AG20443 (cell line): ENCODE measurements at regions not wholly inside any gene's neighbourhood (a gene's known extent, or its start where the extent isn't known, plus 50 kb on each side); places are given as distances from the start of the nearest gene placed in this dataset.
"Not testable (repeated sequence)": the region's sequence is repeated elsewhere in the genome, so short reads cannot be mapped to it uniquely, and the experiment has no call there.

Experiments
- DNase-seq: peaks from one replicate; pipeline ENCODE4 v3.0.0; 2012; ENCODE audit warnings: low spot score, mixed read lengths

GRCh38 chr11:129699711-129700304 is 115.8 kb upstream of the TMEM45B start:
- peak; percentile 7 for DNase-seq

GRCh38 chr11:129700701-129701100 is 114.9 kb upstream of the TMEM45B start:
- peak; percentile 4 for DNase-seq

- peak; percentile 5 for DNase-seq
Observed at GRCh38 chr11:129701706-129702105, 113.9 kb upstream of the TMEM45B start.

DNA sequence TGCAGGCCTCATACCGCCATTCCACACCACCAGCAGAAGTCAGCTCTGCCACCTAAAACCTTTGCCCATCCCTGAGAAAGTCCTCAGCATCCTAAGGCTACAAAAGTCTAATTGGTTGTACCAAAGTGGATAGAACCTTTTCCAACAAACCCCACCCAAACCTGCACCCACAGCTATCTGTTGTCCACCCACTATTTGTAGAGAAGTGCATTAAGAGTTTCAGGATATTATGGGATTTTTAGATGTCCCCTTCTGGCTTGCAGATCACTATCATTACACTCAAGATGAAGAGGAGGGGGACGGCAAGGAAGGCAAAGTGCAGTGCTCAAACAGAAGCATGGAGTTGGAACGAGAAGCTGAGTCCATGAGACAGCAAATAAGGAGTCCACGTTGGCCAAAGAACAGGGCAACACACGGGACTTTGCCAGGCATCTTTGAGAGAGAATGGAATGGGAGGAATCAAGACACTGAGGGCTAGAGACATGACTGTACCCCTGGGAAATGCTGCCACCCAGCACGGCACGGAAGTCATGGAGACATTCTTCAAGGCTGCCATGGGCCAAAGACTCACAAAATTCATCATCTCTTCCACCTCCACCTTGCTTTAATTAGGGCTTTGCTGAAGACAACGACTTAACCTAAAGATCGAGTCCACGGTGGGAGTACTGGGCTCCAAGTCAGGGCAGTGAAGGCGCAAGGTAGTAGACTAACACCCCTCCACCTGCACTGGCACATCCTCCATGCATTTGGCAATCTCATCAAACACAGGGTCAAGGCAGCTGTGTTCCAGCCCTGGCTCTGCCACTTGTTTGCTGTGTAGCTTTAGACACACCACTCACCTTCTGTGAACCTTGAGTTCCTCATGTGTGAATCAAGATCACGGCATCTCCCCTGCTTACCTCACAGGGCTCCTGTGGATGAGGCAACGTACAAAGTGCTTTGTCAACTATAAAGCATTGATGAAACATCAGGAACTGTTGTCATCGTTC is 112.9 kb upstream of the TMEM45B start:
- DNase-seq = peak; percentile 4

DNA sequence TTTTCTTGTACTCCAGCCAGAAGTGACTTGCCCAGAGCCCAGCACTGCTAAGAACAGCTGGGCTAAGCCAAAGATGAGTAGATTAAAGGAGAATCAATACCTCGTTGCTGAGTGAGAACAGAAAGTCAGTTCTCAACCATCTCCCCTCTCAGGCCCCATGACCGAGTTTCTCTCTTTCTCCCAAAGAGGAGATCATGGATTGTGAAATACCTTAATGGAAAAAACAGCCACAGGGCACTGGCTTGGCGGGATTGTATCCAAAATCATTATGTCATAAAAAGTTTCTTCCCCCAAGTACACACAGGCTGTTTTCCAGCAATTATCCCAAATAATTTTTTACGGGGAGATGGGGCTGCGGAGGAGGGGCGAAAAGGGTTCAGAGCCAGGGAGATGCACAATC is 111.8 kb upstream of the TMEM45B start:
- peak; percentile 8 for DNase-seq

GRCh38 chr11:129704831-129705230 is 110.8 kb upstream of the TMEM45B start:
- no peak for DNase-seq

- peak; percentile 2 for DNase-seq
Observed at GRCh38 chr11:129705341-129705740, 110.3 kb upstream of the TMEM45B start.

- peak; percentile 2 for DNase-seq
Observed at GRCh38 chr11:129705933-129706332, 109.7 kb upstream of the TMEM45B start.

DNA sequence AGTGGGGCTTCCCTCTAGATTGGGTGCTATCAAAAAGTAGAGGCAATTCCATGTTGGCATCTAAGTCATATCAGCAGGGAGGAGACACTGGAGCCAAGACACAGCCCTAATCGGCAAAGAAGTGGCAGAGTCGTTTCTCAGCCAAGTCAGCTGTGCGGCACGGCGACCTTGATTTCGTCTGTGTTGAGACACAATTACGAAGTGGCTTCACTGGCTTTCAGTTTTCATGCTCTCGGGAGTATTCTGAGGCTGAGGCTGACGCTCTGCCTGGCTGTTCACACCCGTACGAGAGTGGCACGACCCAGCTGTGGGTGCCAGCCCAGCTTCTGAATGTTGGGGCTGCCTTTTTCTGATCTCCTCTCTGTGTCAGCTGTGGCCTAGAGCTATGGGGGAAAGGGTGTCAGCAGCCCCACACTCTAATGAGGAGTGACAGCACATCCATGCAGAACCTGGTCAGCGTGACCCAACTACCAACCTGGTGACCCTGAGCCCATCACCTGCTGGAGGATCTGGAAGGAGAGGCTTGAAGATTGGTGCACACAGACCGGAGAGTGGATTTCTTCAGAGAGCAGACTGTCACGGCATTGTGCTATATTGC is 105.7 kb upstream of the TMEM45B start:
- no peak for DNase-seq

DNA sequence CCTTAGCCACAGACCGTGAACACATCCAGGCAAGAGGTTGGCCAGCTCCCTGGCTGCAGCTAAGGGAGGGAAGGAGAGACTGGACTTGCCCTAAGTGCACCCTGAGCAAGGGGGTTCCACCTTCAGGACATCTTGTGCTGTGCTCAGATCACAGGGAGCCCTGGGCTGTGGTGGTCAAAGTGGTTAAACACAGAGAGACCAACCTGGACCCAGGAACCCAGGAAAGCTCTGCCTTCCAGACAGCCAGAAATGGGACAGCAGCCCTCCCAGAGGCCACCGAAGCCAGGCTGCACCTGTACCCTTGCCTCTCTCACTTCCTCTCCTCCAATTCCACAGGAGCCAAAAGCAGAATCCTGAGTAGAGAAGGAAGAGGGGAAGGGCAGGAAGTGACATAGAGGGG is 105.2 kb upstream of the TMEM45B start:
- DNase-seq = no peak

GRCh38 chr11:129711760-129712159 is 103.9 kb upstream of the TMEM45B start:
- DNase-seq = no peak

DNA sequence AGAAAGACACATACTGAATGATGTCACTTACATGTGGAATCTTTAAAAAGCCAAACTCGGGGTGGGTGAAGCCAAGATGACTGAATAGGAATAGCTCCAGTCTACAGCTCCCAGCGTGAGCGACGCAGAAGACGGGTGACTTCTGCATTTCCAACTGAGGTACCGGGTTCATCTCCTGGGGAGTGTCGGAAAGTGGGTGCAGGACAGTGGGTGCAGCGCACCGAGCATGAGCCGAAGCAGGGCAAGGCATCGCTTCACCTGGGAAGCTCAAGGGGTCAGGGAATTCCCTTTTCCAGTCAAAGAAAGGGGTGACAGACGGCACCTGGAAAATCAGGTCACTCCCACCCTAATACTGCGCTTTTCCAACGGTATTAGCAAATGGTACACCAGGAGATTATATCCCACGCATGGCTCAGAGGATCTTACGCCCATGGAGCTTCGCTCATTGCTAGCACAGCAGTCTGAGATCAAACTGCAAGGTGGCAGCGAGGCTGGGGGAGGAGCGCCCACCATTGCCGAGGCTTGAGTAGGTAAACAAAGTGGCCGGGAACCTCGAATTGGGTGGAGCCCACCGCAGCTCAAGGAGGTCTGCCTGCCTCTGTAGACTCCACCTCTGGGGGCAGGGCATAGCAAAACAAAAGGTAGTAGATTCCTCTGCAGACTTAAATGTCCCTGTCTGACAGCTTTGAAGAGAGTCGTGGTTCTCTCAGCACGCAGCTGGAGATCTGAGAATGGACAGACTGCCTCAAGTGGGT is 103.0 kb upstream of the TMEM45B start:
- DNase-seq = not testable (repeated sequence)

GRCh38 chr11:129719037-129719436 is 96.6 kb upstream of the TMEM45B start:
- DNase-seq = no peak

DNA sequence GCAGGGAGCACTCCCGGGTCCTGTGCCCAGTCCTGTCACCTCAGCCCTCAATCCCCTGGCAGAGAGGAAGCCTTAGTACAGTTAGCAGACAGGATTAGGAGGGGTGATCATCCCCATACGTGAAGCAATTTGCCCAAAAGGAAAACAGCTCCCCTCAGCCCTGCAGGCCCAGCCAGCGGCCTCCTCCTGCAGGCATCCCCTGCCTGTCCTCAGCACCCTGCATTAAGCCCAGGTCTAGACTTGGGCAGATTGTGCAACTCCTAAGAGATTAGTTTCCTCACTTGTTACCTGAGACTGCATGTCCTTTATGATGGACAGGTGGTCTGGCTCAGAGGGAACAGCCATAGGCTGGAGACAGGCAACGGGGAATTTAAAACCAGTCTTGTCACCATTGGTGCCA is 95.5 kb upstream of the TMEM45B start:
- no peak for DNase-seq

GRCh38 chr11:129720994-129721393 is 94.7 kb upstream of the TMEM45B start:
- no peak for DNase-seq

DNA sequence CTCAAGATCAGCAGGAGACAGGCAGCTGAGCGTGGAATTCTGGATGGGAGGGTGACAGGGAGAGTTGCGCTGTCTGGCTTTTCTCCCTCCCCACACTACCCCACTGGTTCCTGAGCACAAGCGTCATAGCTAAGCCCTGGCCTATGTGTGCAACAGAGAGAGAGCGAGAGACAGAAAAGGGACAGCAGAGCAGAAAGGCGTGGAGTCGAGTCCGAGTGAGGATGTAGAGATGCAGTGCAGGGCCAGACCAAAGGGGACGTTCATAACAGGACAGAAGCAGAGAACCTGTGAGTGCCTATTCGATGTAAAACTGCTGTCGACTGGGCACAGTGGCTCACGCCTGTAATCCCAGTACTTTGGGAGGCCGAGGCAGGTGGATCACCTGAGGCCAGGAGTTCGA is 94.0 kb upstream of the TMEM45B start:
- no peak for DNase-seq

DNA sequence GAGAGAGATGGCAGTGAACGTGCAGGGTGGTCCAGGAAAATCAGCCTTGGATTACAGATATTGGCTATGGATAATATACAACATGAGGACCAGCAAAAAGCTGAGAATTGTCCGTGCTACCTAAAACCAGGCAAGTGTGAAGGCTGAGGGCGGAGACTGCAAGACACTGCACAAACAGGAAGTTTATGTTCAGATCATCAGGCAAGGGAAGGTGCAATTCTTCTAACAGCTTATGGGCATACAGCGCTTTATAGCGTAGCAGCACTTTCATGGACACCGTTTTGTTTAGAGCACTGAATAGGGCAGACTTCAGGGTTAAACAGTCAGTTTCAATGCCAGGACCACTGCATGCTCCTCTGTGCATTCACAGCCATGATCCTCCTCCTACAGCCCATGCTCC is 93.1 kb upstream of the TMEM45B start:
- DNase-seq = no peak

DNA sequence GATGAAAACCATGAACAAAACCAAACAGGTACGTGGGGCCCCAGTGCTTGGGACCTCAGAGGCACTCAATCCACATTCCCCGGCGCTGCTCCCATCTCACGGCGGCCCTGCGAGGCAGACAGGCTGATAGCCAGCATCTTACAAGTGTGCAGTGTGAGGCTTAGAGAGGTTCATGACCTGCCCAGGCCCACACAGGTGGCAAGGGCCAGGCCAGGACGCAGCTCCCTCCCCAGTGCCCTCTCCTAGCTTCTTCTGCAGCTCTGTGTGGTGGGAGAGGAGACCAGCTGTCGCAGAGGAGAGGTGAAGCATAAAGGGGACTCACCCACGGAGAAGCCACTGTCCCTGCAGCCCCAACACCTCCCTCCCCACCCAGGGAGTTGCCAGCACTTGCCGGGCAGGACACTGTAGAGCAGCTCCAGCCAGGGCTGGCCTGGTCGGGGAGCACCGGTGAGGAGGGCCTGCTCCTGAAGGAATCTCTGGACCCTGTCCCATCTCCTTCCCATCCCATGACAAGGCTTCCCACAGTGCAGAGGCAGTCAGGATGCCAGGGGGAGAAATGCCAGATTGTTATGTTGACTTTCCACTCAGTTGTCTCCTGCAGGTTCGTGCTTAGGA is 92.4 kb upstream of the TMEM45B start:
- no peak for DNase-seq

DNA sequence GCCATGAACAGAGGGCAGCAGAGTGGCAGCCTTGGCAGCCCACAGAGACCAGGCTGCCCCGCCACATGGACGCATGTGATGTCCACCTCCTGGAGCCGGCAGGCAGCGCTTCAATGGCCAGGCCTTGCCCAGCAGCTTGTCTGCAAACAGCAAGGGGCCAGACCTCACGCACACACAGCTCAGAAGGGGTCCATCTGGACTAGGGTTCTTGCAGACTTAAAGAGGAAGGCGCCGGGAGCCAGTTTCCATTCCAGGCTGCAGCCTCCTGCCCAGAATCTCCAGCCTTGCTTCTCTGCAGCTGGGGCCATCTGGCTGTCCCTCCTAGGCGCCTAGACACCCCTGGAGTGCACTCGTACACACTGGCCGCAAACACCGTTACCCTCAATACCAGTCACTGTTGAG is 91.9 kb upstream of the TMEM45B start:
- no peak for DNase-seq

DNA sequence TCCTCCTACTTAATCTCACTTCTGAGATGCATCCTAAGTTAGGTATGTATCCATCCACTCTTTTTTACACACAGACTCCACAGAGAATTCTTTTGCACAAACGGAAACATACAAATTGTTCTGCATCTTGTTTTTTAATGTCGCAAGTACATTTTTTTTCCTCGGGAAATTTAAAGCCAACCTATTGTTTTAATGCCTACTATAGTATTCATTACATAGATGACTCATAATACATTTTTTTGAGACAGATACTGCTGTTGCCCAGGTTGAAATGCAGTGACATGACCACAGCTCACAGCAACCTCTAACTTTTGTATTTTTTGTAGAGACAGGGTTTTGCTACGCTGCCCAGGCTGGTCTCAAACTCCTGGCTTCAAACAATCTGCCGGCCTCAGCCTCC is 90.8 kb upstream of the TMEM45B start:
- DNase-seq = no peak

DNA sequence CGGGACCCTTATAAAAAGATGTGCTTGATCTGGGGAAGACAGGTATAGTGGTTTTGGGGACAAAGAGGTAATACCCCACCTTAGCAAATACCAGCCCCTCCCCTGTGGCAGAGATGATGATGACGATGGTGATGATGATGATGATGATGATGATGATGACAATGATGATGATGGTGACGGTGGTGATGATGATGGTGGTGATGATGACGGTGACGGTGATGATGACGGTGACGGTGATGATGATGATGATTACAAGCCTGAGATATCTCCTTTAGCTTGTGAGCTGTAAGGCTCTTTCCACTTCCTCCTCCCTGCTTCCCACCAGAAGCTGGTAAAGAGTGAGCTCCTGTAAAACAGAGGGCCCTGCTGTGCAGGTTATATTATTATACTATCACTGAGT is 89.5 kb upstream of the TMEM45B start:
- no peak for DNase-seq

DNA sequence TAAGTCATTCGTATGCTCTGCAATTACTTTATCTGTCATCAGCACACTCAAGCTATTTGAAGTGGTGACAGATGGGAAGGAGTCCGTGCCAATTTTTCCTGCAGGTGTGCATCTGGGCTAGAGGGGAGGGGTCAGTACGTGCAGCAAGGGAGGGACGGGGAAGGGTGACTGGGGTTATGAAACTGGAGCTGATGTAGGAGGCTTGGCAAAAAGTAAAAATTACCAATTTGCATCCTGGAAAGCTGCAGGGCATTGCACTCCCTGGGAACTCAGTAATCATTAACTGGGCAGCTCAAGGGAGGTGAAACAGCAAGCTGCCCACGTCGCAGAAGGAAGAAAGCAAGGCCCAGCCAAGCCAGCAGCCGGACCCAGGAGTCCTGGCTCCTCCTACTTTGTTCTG is 87.1 kb upstream of the TMEM45B start:
- DNase-seq = no peak
